ENCODE measurements at regions not wholly inside any gene's neighbourhood (a gene's known extent, or its start where the extent isn't known, plus 50 kb on each side); places are given as distances from the start of the nearest gene placed in this dataset.
"Not testable (repeated sequence)": the region's sequence is repeated elsewhere in the genome, so short reads cannot be mapped to it uniquely, and the experiment has no call there.

DNA sequence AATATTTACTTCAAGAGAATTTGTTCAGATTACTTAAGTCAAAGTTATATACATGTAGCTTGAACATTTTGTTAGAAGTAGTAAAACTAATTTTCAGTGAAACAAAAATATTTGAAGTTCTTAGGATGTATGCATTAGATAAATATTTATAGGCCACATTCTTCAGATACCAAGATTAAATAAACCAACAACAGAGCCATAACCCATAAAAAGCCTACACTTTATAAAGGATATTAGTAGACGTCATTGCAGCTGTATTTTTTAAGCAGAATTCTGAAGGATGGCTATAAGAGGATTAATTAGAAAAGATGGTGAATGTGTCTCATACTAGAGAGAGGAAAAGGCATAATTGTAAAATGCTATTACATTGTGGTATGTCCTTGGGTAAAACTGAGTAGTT is 449.7 kb upstream of the ALCAM start:
- no peak overlapping the region for H3K4me3 Mint-ChIP-seq
- no peak overlapping the region for H3K27ac Mint-ChIP-seq
- peaks cover 23% of the 10 kb centered on the region for H3K9me3 Mint-ChIP-seq
- no peaks in the 10 kb centered on the region for H3K36me3 Mint-ChIP-seq (ENCODE audit: low read depth)
- intact Hi-C loops (cut with micrococcal nuclease), result no loop called here
- no peaks in the 10 kb centered on the region for H3K27me3 Mint-ChIP-seq
- H3K4me1 Mint-ChIP-seq (ENCODE audit: low read depth), result no peaks in the 10 kb centered on the region

DNA sequence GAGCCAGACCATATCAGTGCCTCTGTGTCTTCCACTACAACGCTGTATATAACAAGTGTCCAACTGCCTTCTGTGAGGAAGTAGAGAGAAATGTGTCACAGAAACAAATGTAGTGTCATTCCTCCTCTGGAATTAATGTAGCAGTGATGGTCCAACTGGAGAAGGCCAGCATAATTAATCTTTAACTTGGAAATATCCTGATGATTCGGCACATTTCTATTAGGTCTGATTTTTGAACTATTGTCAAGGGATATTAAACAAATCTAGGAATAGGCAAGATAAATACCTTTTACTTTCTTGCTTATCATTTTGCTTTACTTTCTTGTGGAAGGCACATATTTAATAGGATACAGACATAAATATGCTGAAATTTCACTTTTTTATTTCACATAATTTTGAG is 446.2 kb upstream of the ALCAM start:
- Mint-ChIP-seq H3K36me3 (ENCODE audit: low read depth) (no peaks in the 10 kb centered on the region), H3K4me3 (no peak overlapping the region), H3K9me3 (peaks cover 20% of the 10 kb centered on the region), H3K27ac (no peak overlapping the region), H3K27me3 (no peaks in the 10 kb centered on the region), H3K4me1 (ENCODE audit: low read depth) (no peaks in the 10 kb centered on the region)
- intact Hi-C loops (cut with micrococcal nuclease), result no loop called here

DNA sequence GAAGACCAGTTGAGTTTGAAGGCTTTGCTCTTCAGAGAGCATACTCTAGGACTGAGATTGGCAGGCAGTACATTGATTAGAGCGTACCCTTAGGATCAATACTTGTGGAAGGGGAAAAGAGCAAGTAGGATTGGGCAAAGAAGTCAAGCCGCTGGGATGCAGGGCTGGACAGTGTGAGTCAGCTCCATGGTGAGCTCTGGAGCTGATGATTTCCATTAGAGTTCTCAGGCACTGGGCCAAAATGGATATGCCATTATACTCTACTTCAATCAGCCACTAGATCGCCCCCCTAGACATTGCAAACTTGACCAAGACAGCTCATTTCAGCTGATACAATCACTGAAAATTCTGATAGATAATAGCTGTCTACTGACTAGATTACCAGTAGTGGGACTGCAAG is 432.7 kb upstream of the ALCAM start:
- Mint-ChIP-seq H3K9me3 (peaks cover 36% of the 10 kb centered on the region), H3K27ac (no peak overlapping the region), H3K36me3 (ENCODE audit: low read depth) (no peaks in the 10 kb centered on the region), H3K4me3 (no peak overlapping the region), H3K4me1 (ENCODE audit: low read depth) (no peaks in the 10 kb centered on the region), H3K27me3 (no peaks in the 10 kb centered on the region)
- intact Hi-C loops (cut with micrococcal nuclease), result no loop called here

DNA sequence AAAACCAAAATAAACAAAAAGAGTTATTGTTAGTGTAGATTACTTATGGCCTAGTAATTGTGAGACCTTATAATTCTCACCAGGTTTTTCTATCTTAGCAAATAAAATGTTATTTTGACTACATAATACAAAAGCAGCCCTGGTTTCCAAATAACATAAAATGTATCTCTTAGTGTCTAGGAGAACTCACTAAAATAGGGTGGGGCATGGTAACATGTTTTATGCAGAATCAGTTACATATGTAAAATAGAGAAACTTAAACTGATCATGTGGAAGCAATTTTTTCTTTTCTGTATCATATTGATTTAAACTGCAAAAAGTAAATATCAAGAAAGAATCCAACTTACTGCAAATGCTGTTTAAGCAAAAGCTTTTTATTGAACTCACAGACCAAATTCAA is 431.1 kb upstream of the ALCAM start:
- H3K27ac Mint-ChIP-seq, result no peak overlapping the region
- no peaks in the 10 kb centered on the region for H3K4me1 Mint-ChIP-seq (ENCODE audit: low read depth)
- no peak overlapping the region for H3K4me3 Mint-ChIP-seq
- no peaks in the 10 kb centered on the region for H3K36me3 Mint-ChIP-seq (ENCODE audit: low read depth)
- H3K27me3 Mint-ChIP-seq, result no peaks in the 10 kb centered on the region
- intact Hi-C loops (cut with micrococcal nuclease), result no loop called here
- peaks cover 19% of the 10 kb centered on the region for H3K9me3 Mint-ChIP-seq

DNA sequence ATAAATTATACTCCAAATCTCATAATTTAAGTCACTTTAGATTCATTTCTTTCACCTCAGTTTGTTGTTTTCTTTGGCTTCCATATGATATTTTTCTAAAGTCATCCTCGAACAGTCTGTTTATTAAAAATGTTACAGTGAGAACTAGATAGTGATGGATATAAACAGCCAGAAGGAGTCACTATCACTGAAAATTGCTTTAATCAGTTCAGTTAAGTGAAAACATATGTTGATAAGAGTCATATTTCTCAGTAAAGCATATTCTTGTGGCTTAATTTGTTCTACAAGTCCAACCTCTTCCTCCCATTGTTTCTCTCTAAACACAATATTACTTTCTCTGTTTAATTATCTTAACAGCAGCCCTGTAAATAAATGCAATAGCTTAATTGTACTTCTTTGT is 427.5 kb upstream of the ALCAM start:
- Mint-ChIP-seq H3K36me3 (ENCODE audit: low read depth) (no peaks in the 10 kb centered on the region), H3K27me3 (no peaks in the 10 kb centered on the region), H3K9me3 (no peaks in the 10 kb centered on the region), H3K4me1 (ENCODE audit: low read depth) (no peaks in the 10 kb centered on the region), H3K27ac (no peak overlapping the region), H3K4me3 (no peak overlapping the region)
- intact Hi-C loops (cut with micrococcal nuclease), result no loop called here

DNA sequence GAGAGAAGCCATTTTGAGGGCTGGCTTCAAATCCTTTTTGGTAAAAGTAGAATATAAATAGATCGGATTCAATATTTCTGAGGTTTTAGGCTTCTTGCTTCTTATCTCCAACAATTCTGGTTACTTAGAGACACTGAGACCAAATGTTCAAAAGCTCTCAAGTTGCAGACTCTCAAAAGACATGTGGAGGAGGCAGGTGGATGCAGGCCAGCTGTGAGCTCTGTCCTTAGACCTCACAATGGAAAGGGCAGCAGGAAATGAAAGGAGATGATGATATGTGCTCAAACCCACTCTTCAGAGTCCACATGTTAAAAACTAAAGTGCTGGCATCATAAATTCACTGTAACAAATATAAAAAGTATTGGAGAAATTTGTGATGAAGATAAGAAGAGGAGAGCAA is 424.9 kb upstream of the ALCAM start:
- intact Hi-C loops (cut with micrococcal nuclease), result no loop called here
- peaks cover 10% of the 10 kb centered on the region for H3K9me3 Mint-ChIP-seq
- no peaks in the 10 kb centered on the region for H3K4me1 Mint-ChIP-seq (ENCODE audit: low read depth)
- H3K27ac Mint-ChIP-seq, result no peak overlapping the region
- H3K4me3 Mint-ChIP-seq, result no peak overlapping the region
- no peaks in the 10 kb centered on the region for H3K36me3 Mint-ChIP-seq (ENCODE audit: low read depth)
- H3K27me3 Mint-ChIP-seq, result no peaks in the 10 kb centered on the region

DNA sequence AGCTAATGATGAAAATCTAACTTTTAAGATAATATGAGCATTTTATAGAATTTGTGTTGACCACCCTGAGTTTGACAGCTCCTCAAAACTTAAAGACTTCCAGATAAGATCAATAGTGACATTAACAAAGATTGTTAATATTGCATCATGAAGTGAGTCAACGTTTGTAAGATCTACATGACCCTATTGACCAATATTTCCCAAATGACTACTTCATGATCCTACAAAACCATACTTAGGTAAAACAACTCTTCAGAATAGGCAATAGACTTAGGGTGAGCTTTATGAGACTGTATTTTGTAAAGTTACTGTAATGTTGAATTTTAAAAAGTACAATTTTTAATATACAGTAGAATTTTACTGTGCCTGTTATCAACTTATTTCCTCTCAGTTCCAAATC is 422.7 kb upstream of the ALCAM start:
- Mint-ChIP-seq H3K4me1 (ENCODE audit: low read depth) (no peaks in the 10 kb centered on the region), H3K9me3 (peaks cover 25% of the 10 kb centered on the region), H3K36me3 (ENCODE audit: low read depth) (no peaks in the 10 kb centered on the region), H3K4me3 (no peak overlapping the region), H3K27me3 (no peaks in the 10 kb centered on the region), H3K27ac (no peak overlapping the region)
- intact Hi-C loops (cut with micrococcal nuclease), result no loop called here

- Mint-ChIP-seq H3K27ac (no peak overlapping the region), H3K4me1 (ENCODE audit: low read depth) (no peaks in the 10 kb centered on the region), H3K4me3 (no peak overlapping the region), H3K36me3 (ENCODE audit: low read depth) (no peaks in the 10 kb centered on the region), H3K27me3 (no peaks in the 10 kb centered on the region), H3K9me3 (peaks cover 39% of the 10 kb centered on the region)
- intact Hi-C loops (cut with micrococcal nuclease), result no loop called here
Measured at GRCh38 chr3:104947943-104948342, 418.8 kb upstream of the ALCAM start.

DNA sequence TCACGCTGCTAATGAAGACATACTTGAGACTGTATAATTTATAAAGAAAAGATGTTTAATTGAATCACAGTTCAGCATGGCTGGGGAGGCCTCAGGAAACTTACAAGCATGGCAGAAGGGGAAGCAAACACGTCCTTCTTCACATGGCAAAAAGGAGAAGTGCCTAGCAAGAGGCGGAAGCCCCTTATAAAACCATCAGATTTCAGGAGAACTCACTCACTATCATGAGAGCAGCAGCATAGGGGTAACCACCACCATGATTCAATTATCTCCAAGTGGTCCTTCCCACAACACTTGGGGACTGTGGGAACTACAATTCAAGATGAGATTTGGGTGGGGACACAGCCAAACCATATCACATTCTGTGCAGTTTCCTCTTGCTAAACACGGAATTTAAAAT is 416.9 kb upstream of the ALCAM start:
- H3K36me3 Mint-ChIP-seq (ENCODE audit: low read depth); intact Hi-C loops (cut with micrococcal nuclease); H3K27ac Mint-ChIP-seq; H3K4me3 Mint-ChIP-seq; H3K4me1 Mint-ChIP-seq (ENCODE audit: low read depth); H3K27me3 Mint-ChIP-seq: not testable (repeated sequence)
- peaks cover 39% of the 10 kb centered on the region for H3K9me3 Mint-ChIP-seq

DNA sequence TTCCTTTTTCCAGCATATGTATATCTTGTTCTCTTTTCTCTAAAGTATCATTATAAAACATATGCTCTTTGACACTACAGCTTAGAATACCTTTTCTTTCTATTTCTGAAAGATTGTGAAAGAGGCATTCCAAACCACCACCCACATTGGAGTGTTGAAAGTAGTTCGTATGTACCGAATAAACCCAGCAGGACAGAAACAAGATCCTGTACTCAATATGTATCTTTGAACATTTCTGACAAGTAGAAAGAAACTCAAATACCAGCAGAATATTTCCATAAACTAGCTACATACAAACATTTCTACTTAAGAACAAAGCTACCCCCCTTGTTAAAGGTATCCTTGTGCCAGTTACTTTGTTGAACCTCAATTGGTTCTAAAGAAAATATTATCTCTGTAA is 415.3 kb upstream of the ALCAM start:
- intact Hi-C loops (cut with micrococcal nuclease), result no loop called here
- Mint-ChIP-seq H3K27me3 (no peaks in the 10 kb centered on the region), H3K36me3 (ENCODE audit: low read depth) (no peaks in the 10 kb centered on the region), H3K4me1 (ENCODE audit: low read depth) (no peaks in the 10 kb centered on the region), H3K9me3 (peaks cover 38% of the 10 kb centered on the region), H3K27ac (no peak overlapping the region), H3K4me3 (no peak overlapping the region)

- H3K27ac Mint-ChIP-seq, result no peak overlapping the region
- no peak overlapping the region for H3K4me3 Mint-ChIP-seq
- intact Hi-C loops (cut with micrococcal nuclease), result no loop called here
- H3K4me1 Mint-ChIP-seq (ENCODE audit: low read depth), result no peaks in the 10 kb centered on the region
- no peaks in the 10 kb centered on the region for H3K27me3 Mint-ChIP-seq
- peaks cover 38% of the 10 kb centered on the region for H3K9me3 Mint-ChIP-seq
- no peaks in the 10 kb centered on the region for H3K36me3 Mint-ChIP-seq (ENCODE audit: low read depth)
Measured at GRCh38 chr3:104952146-104952972, 414.4 kb upstream of the ALCAM start.

GRCh38 chr3:104956620-104957345 is 409.9 kb upstream of the ALCAM start:
- Mint-ChIP-seq H3K4me3 (no peak overlapping the region), H3K9me3 (peaks cover 15% of the 10 kb centered on the region), H3K4me1 (ENCODE audit: low read depth) (no peaks in the 10 kb centered on the region), H3K27me3 (no peaks in the 10 kb centered on the region), H3K27ac (no peak overlapping the region), H3K36me3 (ENCODE audit: low read depth) (no peaks in the 10 kb centered on the region)
- intact Hi-C loops (cut with micrococcal nuclease), result no loop called here

DNA sequence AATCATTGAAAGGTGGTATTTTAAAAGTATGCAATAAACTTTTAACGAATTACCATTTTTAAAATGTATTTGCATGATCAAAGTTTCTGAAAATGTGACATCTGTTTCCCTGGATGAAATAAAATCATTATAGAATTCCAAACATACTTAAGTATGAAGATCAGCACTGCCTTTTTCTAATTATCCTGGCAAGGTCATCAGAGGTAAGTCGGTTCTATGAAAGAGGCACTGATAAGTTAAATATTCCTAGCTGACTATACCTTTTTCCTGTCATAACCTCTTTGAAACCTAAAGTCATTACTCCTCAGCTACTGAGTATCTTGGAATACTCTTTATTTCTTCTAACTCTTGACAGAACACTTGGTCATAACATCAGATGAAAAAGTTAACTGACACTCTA is 406.1 kb upstream of the ALCAM start:
- Mint-ChIP-seq H3K4me1 (ENCODE audit: low read depth) (no peaks in the 10 kb centered on the region), H3K27ac (no peak overlapping the region), H3K9me3 (peaks cover 7% of the 10 kb centered on the region), H3K4me3 (no peak overlapping the region), H3K27me3 (no peaks in the 10 kb centered on the region), H3K36me3 (ENCODE audit: low read depth) (no peaks in the 10 kb centered on the region)
- intact Hi-C loops (cut with micrococcal nuclease), result no loop called here

DNA sequence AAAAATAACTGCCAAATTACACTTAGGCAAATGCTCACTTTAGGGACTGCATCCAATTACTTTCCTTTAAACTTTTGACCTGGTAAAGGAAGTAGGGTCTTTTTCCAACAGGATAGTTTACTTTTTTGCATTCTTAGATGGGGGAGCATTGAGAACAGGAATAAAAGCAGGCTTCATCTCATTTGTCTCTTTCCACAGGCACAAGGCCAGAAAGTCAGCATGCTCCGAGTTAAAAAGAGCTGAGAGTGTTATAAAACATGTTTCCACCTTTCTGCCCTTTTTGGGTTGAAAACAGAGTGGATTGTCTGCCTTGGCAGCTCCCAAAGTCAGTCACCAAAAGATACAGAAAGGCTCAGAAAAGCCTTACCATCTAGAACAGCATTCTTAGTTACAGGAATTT is 404.9 kb upstream of the ALCAM start:
- Mint-ChIP-seq H3K27me3 (no peaks in the 10 kb centered on the region), H3K9me3 (no peaks in the 10 kb centered on the region), H3K4me3 (no peak overlapping the region), H3K4me1 (ENCODE audit: low read depth) (no peaks in the 10 kb centered on the region), H3K36me3 (ENCODE audit: low read depth) (no peaks in the 10 kb centered on the region), H3K27ac (no peak overlapping the region)
- intact Hi-C loops (cut with micrococcal nuclease), result no loop called here

DNA sequence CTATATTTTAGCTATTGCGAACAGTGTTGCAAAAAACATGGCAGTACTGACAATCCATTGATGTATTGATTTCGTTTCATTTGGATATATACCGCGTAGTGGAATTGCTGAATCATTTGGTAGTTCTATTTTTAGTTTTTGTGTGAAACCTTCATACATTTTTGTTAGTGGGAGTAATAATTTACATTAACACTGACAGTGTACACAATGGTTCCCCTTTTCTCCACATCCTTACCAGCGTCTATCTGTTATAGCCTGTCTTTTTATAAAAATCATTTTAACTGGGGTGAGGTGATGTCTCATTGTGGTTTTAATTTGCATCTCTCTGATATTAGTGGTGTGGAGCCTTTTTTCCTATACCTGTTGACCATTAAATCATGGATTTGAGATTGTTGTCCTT is 392.4 kb upstream of the ALCAM start:
- no peaks in the 10 kb centered on the region for H3K27me3 Mint-ChIP-seq
- H3K4me1 Mint-ChIP-seq (ENCODE audit: low read depth), result no peaks in the 10 kb centered on the region
- no peaks in the 10 kb centered on the region for H3K36me3 Mint-ChIP-seq (ENCODE audit: low read depth)
- peaks cover 19% of the 10 kb centered on the region for H3K9me3 Mint-ChIP-seq
- intact Hi-C loops (cut with micrococcal nuclease), result no loop called here
- H3K27ac Mint-ChIP-seq, result no peak overlapping the region
- no peak overlapping the region for H3K4me3 Mint-ChIP-seq

All from dendritic cell treated with granulocyte-macrophage colony-stimulating factor and Interleukin-4, amounts not matched to agents 40 ng/mL and 50 ng/mL, for 4 days (primary cell).